HEK293 (cell line): ENCODE measurements at regions not wholly inside any gene's neighbourhood (a gene's known extent, or its start where the extent isn't known, plus 50 kb on each side); places are given as distances from the start of the nearest gene placed in this dataset.

ENCODE experiments used
- KLF7 ChIP-seq: fragments of 450-650 bp; formaldehyde crosslinking; IDR thresholded peaks from 2 replicates; pipeline ENCODE4 v1.5.1; 2016; ENCODE audit warnings: missing biosample characterization, missing genetic modification characterization, borderline replicate concordance
- ZNF350 ChIP-seq: fragments of 450-650 bp; formaldehyde crosslinking; IDR thresholded peaks from 2 replicates; pipeline ENCODE4 v1.5.0; 2017; ENCODE audit warnings: missing biosample characterization, mild to moderate bottlenecking, missing genetic modification characterization

DNA sequence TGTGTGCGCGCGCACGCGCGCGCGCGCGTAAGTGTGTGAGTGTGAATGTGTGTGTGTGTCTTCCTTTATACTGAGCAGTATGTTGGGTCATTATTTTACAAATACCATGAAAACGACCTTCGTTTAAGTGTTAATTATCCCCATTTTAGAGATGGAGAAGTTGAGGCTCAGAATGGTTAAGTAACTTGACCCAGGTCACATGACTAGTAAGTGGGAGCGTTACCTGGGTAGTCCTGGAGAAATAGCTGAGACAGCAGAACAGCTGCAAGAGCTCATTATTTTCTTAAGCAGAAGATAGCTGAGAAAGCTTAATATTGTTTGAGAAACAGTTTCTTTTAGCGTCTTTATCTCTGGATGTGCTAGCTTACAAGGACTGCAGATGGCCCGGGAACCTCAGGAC is 78.8 kb downstream of the IRX3 start:
- TF ChIP-seq ZNF350 (tag by site-specific recombination): no peak
- no peak for TF ChIP-seq KLF7 (tag by site-specific recombination)
